Endothelial cell of umbilical vein (primary cell): ENCODE measurements at regions not wholly inside any gene's neighbourhood (a gene's known extent, or its start where the extent isn't known, plus 50 kb on each side); places are given as distances from the start of the nearest gene placed in this dataset.

Source experiments
- BruUV-seq: library from RNA; stranded (reverse); fragments of 400-500 nt; replicated peaks from 2 replicates; lab custom pipeline; 2021; lab: Mats Ljungman, UMichigan
- CTCF ChIA-PET: fragments of 300-600, 350-600 bp; sonication (Branson Sonifier 250); formaldehyde crosslinking; loops from one replicate; lab custom pipeline; 2021; ENCODE audit warnings: antibody characterized with exemption, inconsistent platforms; lab: Charles Lee
- POLR2A ChIA-PET: fragments of 300-600, 350-600 bp; sonication (Branson Sonifier 250); formaldehyde crosslinking; loops from one replicate; lab custom pipeline; 2021; ENCODE audit warnings: antibody characterized with exemption, inconsistent platforms; lab: Charles Lee
- DNase-seq: peaks from one replicate; pipeline ENCODE4 v3.0.0-alpha.2; 2011; ENCODE audit warnings: low read depth, low spot score
- FAIRE-seq: peaks from 2 replicates; lab custom pipeline; 2011; peaks lifted over from hg19 to GRCh38; lab: Jason Lieb, UNC
- H2AFZ ChIP-seq: 2 replicates; pipeline ENCODE4 v1.6.0; 2012; ENCODE audit warnings: low read depth, low read length, control low read depth, inconsistent platforms
- H3K27ac ChIP-seq: 2 replicates; pipeline ENCODE4 v1.5.1; 2011; ENCODE audit warnings: low read depth, mild to moderate bottlenecking, control low read depth, low read length, moderate library complexity; ENCODE audit not compliant: insufficient read depth
- H3K27me3 ChIP-seq, 2 experiments: 2 replicates each; pipeline versions ENCODE4 v1.6.0 to v1.6.1; 2011; ENCODE audit warnings: low read length in 2 of 2, mixed read lengths in 1 of 2; ENCODE audit not compliant: control insufficient read depth in 2 of 2, insufficient read depth in 2 of 2
- H3K36me3 ChIP-seq, 2 experiments: 2 replicates in 1 of 2; 3 replicates in 1 of 2; pipeline ENCODE4 v1.5.1; 2011; ENCODE audit warnings: low read length in 2 of 2, mild to moderate bottlenecking in 1 of 2, moderate library complexity in 1 of 2; ENCODE audit not compliant: control insufficient read depth in 2 of 2, insufficient read depth in 2 of 2; ENCODE audit errors: extremely low read depth in 1 of 2
- H3K4me1 ChIP-seq: 3 replicates; pipeline ENCODE4 v1.5.1; 2011; ENCODE audit warnings: mild to moderate bottlenecking, low read length; ENCODE audit not compliant: control insufficient read depth, insufficient read depth; ENCODE audit errors: extremely low read depth
- H3K4me2 ChIP-seq: 2 replicates; pipeline ENCODE4 v1.6.1; 2011; ENCODE audit warnings: low read length, control low read depth, mixed read lengths; ENCODE audit not compliant: insufficient read depth
- H3K4me3 ChIP-seq, 3 experiments: fragments of 200-600 bp in 1 of 3; sonication (generic), shearing (Covaris generic) in 1 of 3; replicated peaks in 1 of 3; 2 replicates each; pipeline ENCODE4 v1.5.1; 2011 to 2016; ENCODE audit warnings: control low read depth in 3 of 3, low read length in 3 of 3, mild to moderate bottlenecking in 2 of 3, inconsistent platforms in 1 of 3, low read depth in 1 of 3, moderate library complexity in 1 of 3; ENCODE audit not compliant: insufficient read depth in 1 of 3
- H3K79me2 ChIP-seq: 2 replicates; pipeline ENCODE4 v1.6.0; 2012; ENCODE audit warnings: low read length, inconsistent platforms; ENCODE audit not compliant: control insufficient read depth, insufficient read depth
- H3K9ac ChIP-seq: replicated peaks from 2 replicates; pipeline ENCODE3; 2011; ENCODE audit warnings: low read length, control low read depth; ENCODE audit not compliant: insufficient read depth; ENCODE audit errors: extremely low read depth
- H3K9me1 ChIP-seq: replicated peaks from 3 replicates; pipeline ENCODE4 v1.6.0; 2011; ENCODE audit warnings: mild to moderate bottlenecking, low read length; ENCODE audit not compliant: control insufficient read depth, insufficient read depth; ENCODE audit errors: extremely low read depth
- H3K9me3 ChIP-seq: replicated peaks from 2 replicates; pipeline ENCODE4 v1.5.1; 2012; ENCODE audit warnings: low read length, inconsistent platforms; ENCODE audit not compliant: control insufficient read depth, insufficient read depth
- H4K20me1 ChIP-seq: replicated peaks from 2 replicates; pipeline ENCODE3; 2011; ENCODE audit warnings: mild to moderate bottlenecking, low read length; ENCODE audit not compliant: control insufficient read depth, insufficient read depth; ENCODE audit errors: extremely low read depth
- EZH2 ChIP-seq: IDR thresholded peaks from 2 replicates; pipeline ENCODE4 v1.6.1; 2012; ENCODE audit warnings: borderline replicate concordance, low read depth, mild to moderate bottlenecking, moderate library complexity, low read length, inconsistent platforms; ENCODE audit not compliant: severe bottlenecking
- FOS ChIP-seq: IDR thresholded peaks from 2 replicates; pipeline ENCODE4 v1.6.1; 2011; ENCODE audit warnings: mild to moderate bottlenecking, low read length, moderate library complexity, borderline replicate concordance; ENCODE audit not compliant: insufficient read depth
- GATA2 ChIP-seq: IDR thresholded peaks from 2 replicates; pipeline ENCODE4 v1.7.0; 2011; ENCODE audit warnings: low read depth, mild to moderate bottlenecking, moderate library complexity, mixed read lengths, low read length; ENCODE audit not compliant: insufficient read length, insufficient read depth
- JUN ChIP-seq: IDR thresholded peaks from 2 replicates; pipeline ENCODE4 v1.6.1; 2011; ENCODE audit warnings: borderline replicate concordance, low read depth; ENCODE audit not compliant: insufficient read length, insufficient read depth
- MYC ChIP-seq: IDR thresholded peaks from one replicate; pipeline ENCODE4 v1.6.1; 2011; ENCODE audit warnings: mild to moderate bottlenecking, low read depth, low read length
- POLR2A ChIP-seq: IDR thresholded peaks from 2 replicates; pipeline ENCODE4 v1.6.1; 2012; ENCODE audit warnings: low read depth, mild to moderate bottlenecking, control low read depth, low read length
- POLR2AphosphoS5 ChIP-seq: IDR thresholded peaks from 2 replicates; pipeline ENCODE4 v1.6.1; 2012; ENCODE audit warnings: low read depth, mild to moderate bottlenecking, control low read depth, low read length, moderate library complexity; ENCODE audit not compliant: insufficient read depth
- dilution Hi-C: fragments of 300-500 bp; cut with MboI; formaldehyde crosslinking; loops from one replicate; pipeline ENCODE4 v1.15.0; 2019; ENCODE audit warnings: low sequenced_read_pairs; ENCODE audit not compliant: extremely low pct_ligation_motif_present
- intact Hi-C: fragments of 100-400 bp; cut with micrococcal nuclease; formaldehyde crosslinking; loops from one replicate; pipeline ENCODE4 v1.10.0; 2022
- TF ChIP-seq, protein P1 (sequence below): IDR thresholded peaks from 2 replicates; pipeline ENCODE4 v1.6.1; 2011; ENCODE audit not compliant: insufficient read depth, insufficient read length
- TF ChIP-seq, protein P2 (sequence below), 2 donors: IDR thresholded peaks; 1 replicate in 1 of 2; 2 replicates in 1 of 2; pipeline ENCODE4 v1.5.1; 2011; ENCODE audit warnings: low read length in 2 of 2, mild to moderate bottlenecking in 2 of 2, moderate library complexity in 2 of 2, control low read depth in 1 of 2, inconsistent platforms in 1 of 2, low read depth in 1 of 2; ENCODE audit not compliant: insufficient read depth in 1 of 2; ENCODE audit errors: extremely low read depth in 1 of 2

DNA sequence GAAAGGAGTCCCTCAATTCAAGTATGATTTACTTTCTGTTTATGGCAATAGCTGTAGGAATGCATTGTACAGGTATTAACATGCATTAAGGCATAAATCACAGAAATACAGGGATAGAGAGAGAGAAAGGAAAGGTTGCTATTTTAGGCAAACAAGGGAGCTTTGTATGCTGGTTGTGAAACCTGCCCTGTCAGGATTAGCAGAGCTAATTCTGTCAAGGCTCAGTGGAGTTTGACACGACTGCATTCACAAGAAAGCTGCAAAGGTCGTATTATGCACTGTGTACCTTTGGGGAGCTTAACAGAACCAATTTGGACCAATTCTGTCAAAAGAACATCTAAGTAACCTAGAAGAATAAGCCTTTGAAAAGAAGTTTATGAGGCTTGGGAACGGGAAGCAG is 239.3 kb downstream of the GRIA2 start:
- Histone ChIP-seq H4K20me1 (no peaks in the 10 kb centered on the region), H3K36me3 (no peaks in the 10 kb centered on the region), H3K9ac (no peak overlapping the region), H3K27ac (no peak overlapping the region), H3K79me2 (no peaks in the 10 kb centered on the region), H3K27me3 (no peaks in the 10 kb centered on the region), H3K9me3 (no peaks in the 10 kb centered on the region), H3K9me1 (no peaks in the 10 kb centered on the region), H2AFZ (no peak overlapping the region), H3K4me2 (no peak overlapping the region), H3K4me3 (no peak overlapping the region), H3K4me1 (no peaks in the 10 kb centered on the region)
- CTCF ChIA-PET, result interaction anchor here (1.0 kb wide), 1 partner anchor 10 kb away, joined by 4 read pairs; no protein-coding TSS in a partner anchor
- FAIRE-seq, result no peak
- no peak for DNase-seq
- intact Hi-C loops, result no loop called here
- POLR2A ChIA-PET, result no interaction called here
- BruUV-seq, result no TSS peak
- TF ChIP-seq GATA2 (no peak), JUN (no peak), MYC (no peak), FOS (no peak), POLR2A (no peak), EZH2 (no peak)
- TF ChIP-seq, protein P1, sequence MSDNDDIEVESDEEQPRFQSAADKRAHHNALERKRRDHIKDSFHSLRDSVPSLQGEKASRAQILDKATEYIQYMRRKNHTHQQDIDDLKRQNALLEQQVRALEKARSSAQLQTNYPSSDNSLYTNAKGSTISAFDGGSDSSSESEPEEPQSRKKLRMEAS, result no peak
- dilution Hi-C loops, result no loop called here

DNA sequence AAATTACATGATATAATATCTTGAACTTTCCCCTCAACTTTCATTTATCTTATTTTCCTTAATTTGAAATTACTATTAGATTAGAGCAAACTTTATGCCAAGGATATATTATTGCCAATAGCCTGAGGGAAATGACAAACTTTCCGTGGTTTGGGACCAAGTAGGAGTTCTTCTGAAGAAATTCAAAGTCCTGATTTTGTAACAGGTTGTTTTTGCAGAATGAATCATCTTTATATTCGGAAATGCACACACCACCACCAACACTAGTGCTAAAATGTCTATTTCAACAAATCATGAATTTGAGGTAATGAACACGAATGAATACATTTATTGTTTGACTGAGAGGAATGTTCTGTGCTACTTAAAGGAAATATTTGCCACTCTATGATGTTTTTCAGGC is 226.7 kb downstream of the GRIA2 start:
- no peak overlapping the region for H3K27ac ChIP-seq
- dilution Hi-C loops, result no loop called here
- no peak overlapping the region for H2AFZ ChIP-seq
- no peak for TF ChIP-seq POLR2A
- TF ChIP-seq POLR2AphosphoS5, result no peak
- TF ChIP-seq, protein P2, sequence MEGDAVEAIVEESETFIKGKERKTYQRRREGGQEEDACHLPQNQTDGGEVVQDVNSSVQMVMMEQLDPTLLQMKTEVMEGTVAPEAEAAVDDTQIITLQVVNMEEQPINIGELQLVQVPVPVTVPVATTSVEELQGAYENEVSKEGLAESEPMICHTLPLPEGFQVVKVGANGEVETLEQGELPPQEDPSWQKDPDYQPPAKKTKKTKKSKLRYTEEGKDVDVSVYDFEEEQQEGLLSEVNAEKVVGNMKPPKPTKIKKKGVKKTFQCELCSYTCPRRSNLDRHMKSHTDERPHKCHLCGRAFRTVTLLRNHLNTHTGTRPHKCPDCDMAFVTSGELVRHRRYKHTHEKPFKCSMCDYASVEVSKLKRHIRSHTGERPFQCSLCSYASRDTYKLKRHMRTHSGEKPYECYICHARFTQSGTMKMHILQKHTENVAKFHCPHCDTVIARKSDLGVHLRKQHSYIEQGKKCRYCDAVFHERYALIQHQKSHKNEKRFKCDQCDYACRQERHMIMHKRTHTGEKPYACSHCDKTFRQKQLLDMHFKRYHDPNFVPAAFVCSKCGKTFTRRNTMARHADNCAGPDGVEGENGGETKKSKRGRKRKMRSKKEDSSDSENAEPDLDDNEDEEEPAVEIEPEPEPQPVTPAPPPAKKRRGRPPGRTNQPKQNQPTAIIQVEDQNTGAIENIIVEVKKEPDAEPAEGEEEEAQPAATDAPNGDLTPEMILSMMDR (IDR thresholded peaks at IDR 0.05; ENCODE audit: extremely low read depth in 1 of 2, insufficient read depth in 1 of 2, low read depth in 1 of 2, low read length in 2 of 2), result no peak
- TF ChIP-seq, protein P1, result no peak
- TF ChIP-seq FOS, result no peak
- no TSS peak for BruUV-seq
- H3K4me1 ChIP-seq, result no peaks in the 10 kb centered on the region
- H4K20me1 ChIP-seq, result no peaks in the 10 kb centered on the region
- H3K79me2 ChIP-seq, result no peaks in the 10 kb centered on the region
- no peaks in the 10 kb centered on the region for H3K36me3 ChIP-seq
- CTCF ChIA-PET, result interaction anchor here (1.0 kb wide), 1 partner anchor 8 kb away, joined by 3 read pairs; no protein-coding TSS in a partner anchor
- no peak overlapping the region for H3K9ac ChIP-seq
- POLR2A ChIA-PET, result no interaction called here
- H3K9me1 ChIP-seq, result no peaks in the 10 kb centered on the region
- intact Hi-C loops, result no loop called here
- H3K4me2 ChIP-seq, result no peak overlapping the region
- DNase-seq, result no peak
- H3K27me3 ChIP-seq, result no peaks in the 10 kb centered on the region
- no peak overlapping the region for H3K4me3 ChIP-seq
- FAIRE-seq, result no peak
- no peaks in the 10 kb centered on the region for H3K9me3 ChIP-seq
